Right kidney (tissue), 1 donor: ENCODE measurements at regions not wholly inside any gene's neighbourhood (a gene's known extent, or its start where the extent isn't known, plus 50 kb on each side); places are given as distances from the start of the nearest gene placed in this dataset.

Experiments used
- DNase-seq: peaks from one replicate; pipeline ENCODE4 v3.0.0-alpha.2; 2016

GRCh38 chr3:44023961-44024593 is 217.6 kb upstream of the TOPAZ1 start:
- DNase-seq, result no peak

- no peak for DNase-seq
Measured at GRCh38 chr3:44026220-44026865, 215.3 kb upstream of the TOPAZ1 start.

GRCh38 chr3:44029100-44029499 is 212.6 kb upstream of the TOPAZ1 start:
- DNase-seq, result no peak

GRCh38 chr3:44030285-44030684 is 211.4 kb upstream of the TOPAZ1 start:
- no peak for DNase-seq

- no peak for DNase-seq
Measured at GRCh38 chr3:44030687-44031305, 210.9 kb upstream of the TOPAZ1 start.

- DNase-seq, result no peak
Measured at GRCh38 chr3:44031387-44032380, 210.0 kb upstream of the TOPAZ1 start.

- no peak for DNase-seq
Measured at GRCh38 chr3:44032487-44032886, 209.2 kb upstream of the TOPAZ1 start.

- DNase-seq, result no peak
Measured at GRCh38 chr3:44033123-44033522, 208.6 kb upstream of the TOPAZ1 start.

GRCh38 chr3:44036850-44037249 is 204.8 kb upstream of the TOPAZ1 start:
- DNase-seq, result no peak

GRCh38 chr3:44039006-44039405 is 202.7 kb upstream of the TOPAZ1 start:
- DNase-seq, result no peak

- DNase-seq, result no peak
Measured at GRCh38 chr3:44041726-44042125, 200.0 kb upstream of the TOPAZ1 start.

- DNase-seq, result no peak
Measured at GRCh38 chr3:44042772-44043171, 198.9 kb upstream of the TOPAZ1 start.

GRCh38 chr3:44045476-44046275 is 196.0 kb upstream of the TOPAZ1 start:
- DNase-seq, result no peak

- no peak for DNase-seq
Measured at GRCh38 chr3:44047796-44048195, 193.9 kb upstream of the TOPAZ1 start.

- no peak for DNase-seq
Measured at GRCh38 chr3:44048196-44048924, 193.3 kb upstream of the TOPAZ1 start.

GRCh38 chr3:44048949-44049348 is 192.7 kb upstream of the TOPAZ1 start:
- no peak for DNase-seq

GRCh38 chr3:44050101-44050500 is 191.6 kb upstream of the TOPAZ1 start:
- DNase-seq, result no peak

GRCh38 chr3:44050867-44051266 is 190.8 kb upstream of the TOPAZ1 start:
- no peak for DNase-seq

GRCh38 chr3:44055951-44056350 is 185.7 kb upstream of the TOPAZ1 start:
- DNase-seq, result no peak

GRCh38 chr3:44056446-44057240 is 185.0 kb upstream of the TOPAZ1 start:
- DNase-seq, result no peak
